ENCODE measurements at regions not wholly inside any gene's neighbourhood (a gene's known extent, or its start where the extent isn't known, plus 50 kb on each side); places are given as distances from the start of the nearest gene placed in this dataset.
"Not testable (repeated sequence)": the region's sequence is repeated elsewhere in the genome, so short reads cannot be mapped to it uniquely, and the experiment has no call there.

DNA sequence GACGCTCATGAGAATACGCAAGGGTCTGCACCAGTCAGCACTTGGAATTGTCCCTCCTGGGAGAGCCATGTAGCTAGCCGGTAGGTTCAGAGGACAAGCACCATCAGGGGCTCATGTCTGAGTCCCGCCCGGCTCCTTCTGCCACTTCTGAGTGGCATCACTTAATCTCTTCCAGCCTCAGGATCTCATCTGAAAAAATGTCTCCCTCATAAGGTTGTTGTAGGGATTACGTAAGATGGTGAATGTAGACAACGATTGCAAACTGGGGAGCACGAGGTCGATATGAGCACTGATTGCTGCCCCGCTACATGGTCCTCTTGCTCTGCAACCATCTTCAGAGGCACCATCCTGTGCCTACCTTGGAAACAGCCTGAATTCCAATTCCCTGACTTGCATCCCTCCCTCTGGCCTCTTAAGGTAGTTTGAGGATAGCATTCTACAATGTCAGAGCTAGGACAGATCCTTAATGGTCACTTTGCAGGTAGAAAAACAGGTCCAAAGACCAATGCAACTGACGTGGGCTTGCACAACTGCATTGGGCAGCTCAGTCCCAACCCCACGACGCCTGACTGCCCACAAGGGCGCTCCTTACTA lies 115.8 kb upstream of the TMEM45B start:
- DNase-seq (ENCODE audit: low read depth): no peak

GRCh38 chr11:129700701-129701100 lies 114.9 kb upstream of the TMEM45B start:
- DNase-seq (ENCODE audit: low read depth): no peak

DNA sequence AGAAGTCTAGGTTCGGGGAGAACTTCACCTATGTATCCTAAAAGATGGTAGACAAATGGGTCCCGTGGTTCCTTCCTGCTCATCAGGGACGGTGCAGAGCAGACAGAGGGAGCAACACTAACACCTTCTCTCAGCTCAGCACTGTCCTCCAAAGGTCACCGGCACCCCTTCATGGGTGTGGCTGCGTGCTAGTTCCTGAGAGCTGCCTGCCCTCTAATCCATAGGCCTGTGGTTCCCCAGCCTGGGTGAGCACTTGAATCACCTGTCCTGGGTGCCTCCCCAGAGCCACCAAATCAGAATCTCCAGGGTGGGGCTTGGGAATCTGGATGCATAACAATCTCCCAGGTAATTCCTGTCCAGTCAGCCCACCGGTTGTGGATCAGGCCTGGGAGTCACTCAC lies 113.9 kb upstream of the TMEM45B start:
- DNase-seq (ENCODE audit: low read depth): no peak

- no peak for DNase-seq (ENCODE audit: low read depth)
Observed at GRCh38 chr11:129702410-129703398, 112.9 kb upstream of the TMEM45B start.

DNA sequence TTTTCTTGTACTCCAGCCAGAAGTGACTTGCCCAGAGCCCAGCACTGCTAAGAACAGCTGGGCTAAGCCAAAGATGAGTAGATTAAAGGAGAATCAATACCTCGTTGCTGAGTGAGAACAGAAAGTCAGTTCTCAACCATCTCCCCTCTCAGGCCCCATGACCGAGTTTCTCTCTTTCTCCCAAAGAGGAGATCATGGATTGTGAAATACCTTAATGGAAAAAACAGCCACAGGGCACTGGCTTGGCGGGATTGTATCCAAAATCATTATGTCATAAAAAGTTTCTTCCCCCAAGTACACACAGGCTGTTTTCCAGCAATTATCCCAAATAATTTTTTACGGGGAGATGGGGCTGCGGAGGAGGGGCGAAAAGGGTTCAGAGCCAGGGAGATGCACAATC lies 111.8 kb upstream of the TMEM45B start:
- DNase-seq (ENCODE audit: low read depth): no peak

DNA sequence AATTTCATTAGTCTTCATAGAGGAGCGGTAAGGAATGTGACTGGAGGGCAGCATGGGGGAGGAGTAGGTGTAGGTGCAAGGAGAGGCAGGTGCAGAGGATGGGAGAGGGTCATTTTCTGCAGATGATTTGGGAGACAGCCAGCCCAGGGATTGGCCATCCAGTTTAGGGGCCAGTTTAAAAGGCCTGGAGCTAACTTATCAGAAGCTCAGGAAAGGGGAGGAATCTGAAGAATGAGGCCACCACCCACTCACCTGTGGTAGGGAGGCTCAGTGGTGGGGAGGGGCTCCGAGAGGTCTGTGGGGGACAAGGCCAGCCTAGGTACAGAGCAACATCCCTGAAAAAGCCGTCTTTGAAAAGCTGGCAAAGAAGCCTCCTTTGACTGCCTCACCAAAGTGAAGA lies 110.8 kb upstream of the TMEM45B start:
- DNase-seq (ENCODE audit: low read depth): no peak

- no peak for DNase-seq (ENCODE audit: low read depth)
Observed at GRCh38 chr11:129705341-129705740, 110.3 kb upstream of the TMEM45B start.

- no peak for DNase-seq (ENCODE audit: low read depth)
Observed at GRCh38 chr11:129705933-129706332, 109.7 kb upstream of the TMEM45B start.

DNA sequence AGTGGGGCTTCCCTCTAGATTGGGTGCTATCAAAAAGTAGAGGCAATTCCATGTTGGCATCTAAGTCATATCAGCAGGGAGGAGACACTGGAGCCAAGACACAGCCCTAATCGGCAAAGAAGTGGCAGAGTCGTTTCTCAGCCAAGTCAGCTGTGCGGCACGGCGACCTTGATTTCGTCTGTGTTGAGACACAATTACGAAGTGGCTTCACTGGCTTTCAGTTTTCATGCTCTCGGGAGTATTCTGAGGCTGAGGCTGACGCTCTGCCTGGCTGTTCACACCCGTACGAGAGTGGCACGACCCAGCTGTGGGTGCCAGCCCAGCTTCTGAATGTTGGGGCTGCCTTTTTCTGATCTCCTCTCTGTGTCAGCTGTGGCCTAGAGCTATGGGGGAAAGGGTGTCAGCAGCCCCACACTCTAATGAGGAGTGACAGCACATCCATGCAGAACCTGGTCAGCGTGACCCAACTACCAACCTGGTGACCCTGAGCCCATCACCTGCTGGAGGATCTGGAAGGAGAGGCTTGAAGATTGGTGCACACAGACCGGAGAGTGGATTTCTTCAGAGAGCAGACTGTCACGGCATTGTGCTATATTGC lies 105.7 kb upstream of the TMEM45B start:
- no peak for DNase-seq (ENCODE audit: low read depth)

GRCh38 chr11:129710423-129710822 lies 105.2 kb upstream of the TMEM45B start:
- DNase-seq (ENCODE audit: low read depth): no peak

DNA sequence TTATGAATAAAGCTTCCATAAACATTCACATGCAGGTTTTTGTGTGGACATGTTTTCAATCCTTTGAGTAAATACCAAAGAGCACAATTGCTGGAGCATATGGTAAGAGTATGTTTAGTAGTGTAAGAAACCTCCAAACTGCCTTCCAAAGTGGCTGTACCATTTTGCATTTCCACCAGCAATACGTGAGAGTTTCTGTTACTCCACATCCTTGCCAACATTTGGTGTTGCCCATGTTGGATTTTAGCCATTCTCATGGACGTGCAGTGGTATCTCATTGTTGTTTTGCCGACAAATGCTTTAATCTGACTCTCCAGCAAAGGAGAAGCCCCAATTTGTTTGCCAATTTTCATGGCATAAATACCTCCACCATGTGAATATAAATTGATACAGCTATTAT lies 103.9 kb upstream of the TMEM45B start:
- DNase-seq (ENCODE audit: low read depth): no peak

DNA sequence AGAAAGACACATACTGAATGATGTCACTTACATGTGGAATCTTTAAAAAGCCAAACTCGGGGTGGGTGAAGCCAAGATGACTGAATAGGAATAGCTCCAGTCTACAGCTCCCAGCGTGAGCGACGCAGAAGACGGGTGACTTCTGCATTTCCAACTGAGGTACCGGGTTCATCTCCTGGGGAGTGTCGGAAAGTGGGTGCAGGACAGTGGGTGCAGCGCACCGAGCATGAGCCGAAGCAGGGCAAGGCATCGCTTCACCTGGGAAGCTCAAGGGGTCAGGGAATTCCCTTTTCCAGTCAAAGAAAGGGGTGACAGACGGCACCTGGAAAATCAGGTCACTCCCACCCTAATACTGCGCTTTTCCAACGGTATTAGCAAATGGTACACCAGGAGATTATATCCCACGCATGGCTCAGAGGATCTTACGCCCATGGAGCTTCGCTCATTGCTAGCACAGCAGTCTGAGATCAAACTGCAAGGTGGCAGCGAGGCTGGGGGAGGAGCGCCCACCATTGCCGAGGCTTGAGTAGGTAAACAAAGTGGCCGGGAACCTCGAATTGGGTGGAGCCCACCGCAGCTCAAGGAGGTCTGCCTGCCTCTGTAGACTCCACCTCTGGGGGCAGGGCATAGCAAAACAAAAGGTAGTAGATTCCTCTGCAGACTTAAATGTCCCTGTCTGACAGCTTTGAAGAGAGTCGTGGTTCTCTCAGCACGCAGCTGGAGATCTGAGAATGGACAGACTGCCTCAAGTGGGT lies 103.0 kb upstream of the TMEM45B start:
- not testable (repeated sequence) for DNase-seq (ENCODE audit: low read depth)

DNA sequence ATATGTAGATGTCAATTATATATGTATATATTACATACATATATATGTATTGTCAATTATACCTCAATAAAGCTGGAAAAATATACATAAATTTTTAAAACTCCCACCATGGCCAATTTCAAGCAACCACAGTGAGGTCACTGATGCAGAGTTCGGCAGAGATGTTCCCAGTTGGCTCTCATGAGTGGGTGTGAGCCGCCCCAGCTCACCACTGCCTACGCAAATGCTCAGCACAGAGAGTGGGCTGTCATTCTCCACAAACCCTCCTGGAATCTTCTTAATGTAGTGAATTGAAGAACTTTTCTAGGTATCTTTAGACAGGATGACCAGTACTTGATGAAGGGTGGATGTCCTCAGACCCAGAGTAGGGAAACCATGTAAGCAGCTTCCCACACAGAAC lies 96.6 kb upstream of the TMEM45B start:
- no peak for DNase-seq (ENCODE audit: low read depth)

DNA sequence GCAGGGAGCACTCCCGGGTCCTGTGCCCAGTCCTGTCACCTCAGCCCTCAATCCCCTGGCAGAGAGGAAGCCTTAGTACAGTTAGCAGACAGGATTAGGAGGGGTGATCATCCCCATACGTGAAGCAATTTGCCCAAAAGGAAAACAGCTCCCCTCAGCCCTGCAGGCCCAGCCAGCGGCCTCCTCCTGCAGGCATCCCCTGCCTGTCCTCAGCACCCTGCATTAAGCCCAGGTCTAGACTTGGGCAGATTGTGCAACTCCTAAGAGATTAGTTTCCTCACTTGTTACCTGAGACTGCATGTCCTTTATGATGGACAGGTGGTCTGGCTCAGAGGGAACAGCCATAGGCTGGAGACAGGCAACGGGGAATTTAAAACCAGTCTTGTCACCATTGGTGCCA lies 95.5 kb upstream of the TMEM45B start:
- DNase-seq (ENCODE audit: low read depth): no peak

GRCh38 chr11:129720994-129721393 lies 94.7 kb upstream of the TMEM45B start:
- no peak for DNase-seq (ENCODE audit: low read depth)

GRCh38 chr11:129721685-129722084 lies 94.0 kb upstream of the TMEM45B start:
- DNase-seq (ENCODE audit: low read depth): no peak

- no peak for DNase-seq (ENCODE audit: low read depth)
Observed at GRCh38 chr11:129722529-129722928, 93.1 kb upstream of the TMEM45B start.

- no peak for DNase-seq (ENCODE audit: low read depth)
Observed at GRCh38 chr11:129723146-129723760, 92.4 kb upstream of the TMEM45B start.

- no peak for DNase-seq (ENCODE audit: low read depth)
Observed at GRCh38 chr11:129723761-129724162, 91.9 kb upstream of the TMEM45B start.

DNA sequence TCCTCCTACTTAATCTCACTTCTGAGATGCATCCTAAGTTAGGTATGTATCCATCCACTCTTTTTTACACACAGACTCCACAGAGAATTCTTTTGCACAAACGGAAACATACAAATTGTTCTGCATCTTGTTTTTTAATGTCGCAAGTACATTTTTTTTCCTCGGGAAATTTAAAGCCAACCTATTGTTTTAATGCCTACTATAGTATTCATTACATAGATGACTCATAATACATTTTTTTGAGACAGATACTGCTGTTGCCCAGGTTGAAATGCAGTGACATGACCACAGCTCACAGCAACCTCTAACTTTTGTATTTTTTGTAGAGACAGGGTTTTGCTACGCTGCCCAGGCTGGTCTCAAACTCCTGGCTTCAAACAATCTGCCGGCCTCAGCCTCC lies 90.8 kb upstream of the TMEM45B start:
- no peak for DNase-seq (ENCODE audit: low read depth)

DNA sequence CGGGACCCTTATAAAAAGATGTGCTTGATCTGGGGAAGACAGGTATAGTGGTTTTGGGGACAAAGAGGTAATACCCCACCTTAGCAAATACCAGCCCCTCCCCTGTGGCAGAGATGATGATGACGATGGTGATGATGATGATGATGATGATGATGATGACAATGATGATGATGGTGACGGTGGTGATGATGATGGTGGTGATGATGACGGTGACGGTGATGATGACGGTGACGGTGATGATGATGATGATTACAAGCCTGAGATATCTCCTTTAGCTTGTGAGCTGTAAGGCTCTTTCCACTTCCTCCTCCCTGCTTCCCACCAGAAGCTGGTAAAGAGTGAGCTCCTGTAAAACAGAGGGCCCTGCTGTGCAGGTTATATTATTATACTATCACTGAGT lies 89.5 kb upstream of the TMEM45B start:
- DNase-seq (ENCODE audit: low read depth): no peak

DNA sequence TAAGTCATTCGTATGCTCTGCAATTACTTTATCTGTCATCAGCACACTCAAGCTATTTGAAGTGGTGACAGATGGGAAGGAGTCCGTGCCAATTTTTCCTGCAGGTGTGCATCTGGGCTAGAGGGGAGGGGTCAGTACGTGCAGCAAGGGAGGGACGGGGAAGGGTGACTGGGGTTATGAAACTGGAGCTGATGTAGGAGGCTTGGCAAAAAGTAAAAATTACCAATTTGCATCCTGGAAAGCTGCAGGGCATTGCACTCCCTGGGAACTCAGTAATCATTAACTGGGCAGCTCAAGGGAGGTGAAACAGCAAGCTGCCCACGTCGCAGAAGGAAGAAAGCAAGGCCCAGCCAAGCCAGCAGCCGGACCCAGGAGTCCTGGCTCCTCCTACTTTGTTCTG lies 87.1 kb upstream of the TMEM45B start:
- no peak for DNase-seq (ENCODE audit: low read depth)

All from stimulated activated CD8-positive, alpha-beta memory T cell treated with anti-CD3 and anti-CD28 coated beads, Interleukin-15, amount 100 ng/mL, for 24 hours (primary cell).